ENCODE measurements at regions not wholly inside any gene's neighbourhood (a gene's known extent, or its start where the extent isn't known, plus 50 kb on each side); places are given as distances from the start of the nearest gene placed in this dataset.
"Not testable (repeated sequence)": the region's sequence is repeated elsewhere in the genome, so short reads cannot be mapped to it uniquely, and the experiment has no call there.

GRCh38 chr21:31819692-31820091 is 53.1 kb upstream of the HUNK start:
- not testable (repeated sequence) for DNase-seq; ATAC-seq (ENCODE audit: low read depth in 2 of 2); H3K4me3 Mint-ChIP-seq; H3K27ac Mint-ChIP-seq; H3K9me3 Mint-ChIP-seq; H3K36me3 Mint-ChIP-seq; H3K4me1 Mint-ChIP-seq
- H3K27me3 Mint-ChIP-seq, result peaks cover 13 to 40% (median 17%) of the 10 kb centered on the region in 3 donors

- H3K27me3 Mint-ChIP-seq, result peaks cover 3 to 24% (median 8%) of the 10 kb centered on the region in 3 donors
- not testable (repeated sequence) for H3K27ac Mint-ChIP-seq; DNase-seq; H3K36me3 Mint-ChIP-seq; ATAC-seq (ENCODE audit: low read depth in 2 of 2); H3K4me1 Mint-ChIP-seq; H3K4me3 Mint-ChIP-seq
- peaks cover 2 to 18% (median 11%) of the 10 kb centered on the region in 7 donors for H3K9me3 Mint-ChIP-seq
Observed at GRCh38 chr21:31814356-31814755, 58.5 kb upstream of the HUNK start.

- H3K27me3 Mint-ChIP-seq, result peaks cover 1 to 19% (median 4%) of the 10 kb centered on the region in 3 donors
- peaks cover 0 to 4% of the 10 kb centered on the region in 2 donors for H3K36me3 Mint-ChIP-seq
- ATAC-seq (ENCODE audit: low read depth in 2 of 2) (no peak), DNase-seq (no peak)
- H3K4me1 Mint-ChIP-seq, result peaks cover 6 to 14% (median 12%) of the 10 kb centered on the region in 3 donors
- no peak overlapping the region for H3K4me3 Mint-ChIP-seq
- H3K9me3 Mint-ChIP-seq, result peaks cover 2 to 18% (median 11%) of the 10 kb centered on the region in 7 donors
- no peak overlapping the region for H3K27ac Mint-ChIP-seq
Observed at GRCh38 chr21:31813862-31814261, 59.0 kb upstream of the HUNK start.

DNA sequence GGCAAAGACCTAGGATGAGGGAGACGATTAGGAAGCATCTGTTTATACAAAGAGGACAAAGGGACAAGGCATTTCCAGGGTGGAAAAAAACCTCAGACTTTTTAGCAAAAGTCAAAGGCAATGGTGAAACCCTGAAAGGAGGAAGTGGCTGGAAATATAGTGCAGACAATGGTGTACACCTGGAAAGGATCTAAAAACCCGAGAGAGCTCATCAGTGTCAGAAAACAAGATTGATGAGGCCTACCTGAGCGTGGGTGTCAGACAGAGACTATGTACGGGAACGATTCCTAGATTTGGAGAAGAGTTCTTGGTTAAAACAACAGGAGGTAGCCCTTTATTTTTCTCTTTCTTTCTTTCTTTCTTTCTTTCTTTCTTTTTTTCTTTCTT is 68.8 kb upstream of the HUNK start:
- peaks cover 0 to 9% of the 10 kb centered on the region in 2 donors for H3K36me3 Mint-ChIP-seq
- H3K27ac Mint-ChIP-seq, result peak overlapping the region in 1 of 6 donors; percentile 82
- peaks cover 22 to 39% (median 32%) of the 10 kb centered on the region in 3 donors for H3K27me3 Mint-ChIP-seq
- peaks cover 0 to 10% (median 3%) of the 10 kb centered on the region in 7 donors for H3K9me3 Mint-ChIP-seq
- ATAC-seq (ENCODE audit: low read depth in 2 of 2) (no peak), DNase-seq (no peak)
- H3K4me3 Mint-ChIP-seq, result peak overlapping the region in 2 of 8 donors; percentile 40 to 68
- H3K4me1 Mint-ChIP-seq, result peaks cover 8 to 18% (median 12%) of the 10 kb centered on the region in 3 donors

GRCh38 chr21:31803039-31804007 is 69.5 kb upstream of the HUNK start:
- Mint-ChIP-seq H3K27ac (peak overlapping the region in 1 of 6 donors; percentile 34), H3K27me3 (peaks cover 22 to 39% (median 32%) of the 10 kb centered on the region in 3 donors), H3K4me1 (peaks cover 7 to 17% (median 10%) of the 10 kb centered on the region in 3 donors), H3K36me3 (peaks cover 0 to 9% of the 10 kb centered on the region in 2 donors), H3K4me3 (no peak overlapping the region), H3K9me3 (peaks cover 0 to 10% (median 3%) of the 10 kb centered on the region in 7 donors)
- DNase-seq, result no peak
- ATAC-seq (ENCODE audit: low read depth in 2 of 2), result no peak

DNA sequence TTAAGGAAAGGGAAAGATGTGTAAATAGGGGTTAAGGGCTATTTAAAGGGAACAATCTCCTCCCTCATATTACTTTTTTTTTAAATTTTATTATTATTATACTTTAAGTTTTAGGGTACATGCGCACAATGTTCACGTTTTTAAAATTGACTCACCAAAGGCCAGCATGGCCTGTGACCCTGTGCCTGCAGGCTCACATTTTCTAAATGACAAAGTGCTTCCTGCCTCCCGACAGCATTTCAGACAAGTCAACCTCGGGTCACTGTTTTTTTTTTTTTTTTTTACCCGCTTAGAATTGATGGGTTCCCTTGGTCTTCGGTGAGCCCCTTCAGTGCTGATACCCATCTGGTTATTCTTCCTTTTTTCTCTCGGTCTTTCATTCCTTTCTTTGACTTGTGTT is 70.4 kb upstream of the SCAF4 start:
- Mint-ChIP-seq H3K27ac (no peak overlapping the region), H3K4me3 (no peak overlapping the region), H3K9me3 (peaks cover 0 to 10% (median 3%) of the 10 kb centered on the region in 7 donors), H3K36me3 (peaks cover 0 to 9% of the 10 kb centered on the region in 2 donors), H3K27me3 (peaks cover 22 to 32% (median 32%) of the 10 kb centered on the region in 3 donors), H3K4me1 (peaks cover 7 to 16% (median 10%) of the 10 kb centered on the region in 3 donors)
- DNase-seq, result no peak
- ATAC-seq (ENCODE audit: low read depth in 2 of 2), result no peak

- peaks cover 7 to 16% (median 10%) of the 10 kb centered on the region in 3 donors for H3K4me1 Mint-ChIP-seq
- peaks cover 0 to 9% of the 10 kb centered on the region in 2 donors for H3K36me3 Mint-ChIP-seq
- no peak overlapping the region for H3K27ac Mint-ChIP-seq
- ATAC-seq (ENCODE audit: low read depth in 2 of 2), result no peak
- peaks cover 22 to 38% (median 37%) of the 10 kb centered on the region in 3 donors for H3K27me3 Mint-ChIP-seq
- DNase-seq, result no peak
- H3K9me3 Mint-ChIP-seq, result peaks cover 0 to 10% (median 3%) of the 10 kb centered on the region in 7 donors
- H3K4me3 Mint-ChIP-seq, result no peak overlapping the region
Observed at GRCh38 chr21:31801551-31802219, 69.8 kb upstream of the SCAF4 start.

DNA sequence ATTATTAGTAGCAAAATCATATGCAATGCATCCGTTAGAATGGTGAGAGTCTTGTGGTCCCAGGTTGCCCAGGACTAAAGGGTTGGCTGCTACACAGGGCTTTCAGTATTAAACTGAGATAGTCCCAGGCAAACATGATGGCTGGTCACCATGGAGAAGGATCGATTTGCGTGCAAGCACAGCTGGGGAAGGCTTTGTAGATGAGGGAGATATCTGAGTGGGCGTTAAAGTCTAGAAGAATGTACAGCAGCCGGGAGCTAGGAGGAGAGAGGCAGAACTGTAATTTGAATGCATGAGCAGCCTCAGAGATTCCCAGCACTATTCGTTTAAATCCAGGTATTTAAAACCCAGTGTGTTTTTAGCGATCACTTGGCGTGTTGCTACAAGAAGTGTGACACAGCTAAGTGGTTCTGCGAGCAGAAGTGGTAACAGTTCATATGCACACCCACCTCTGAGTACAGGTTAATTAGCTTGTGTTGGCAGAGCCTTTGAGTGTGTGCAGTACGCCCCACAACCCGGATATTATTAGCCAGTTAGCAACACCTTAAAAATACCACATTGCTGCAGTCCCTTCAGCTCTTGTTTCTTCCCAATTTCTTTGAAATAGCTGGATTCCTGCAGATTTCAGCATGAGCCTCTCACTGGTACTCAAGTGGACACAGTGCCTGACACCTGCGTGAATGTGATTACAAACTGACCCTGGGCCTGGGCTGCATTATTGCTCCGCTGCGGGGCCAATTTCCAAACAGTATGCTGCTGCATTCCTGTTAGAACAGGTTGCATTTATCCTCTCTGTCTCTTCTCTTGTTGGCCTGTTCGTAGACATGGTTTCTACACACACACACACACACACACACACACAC is 67.2 kb upstream of the SCAF4 start:
- Mint-ChIP-seq H3K36me3 (no peaks in the 10 kb centered on the region), H3K4me3 (no peak overlapping the region), H3K9me3 (no peaks in the 10 kb centered on the region), H3K27ac (peak overlapping the region in 1 of 6 donors; percentile 81), H3K4me1 (peaks cover 6 to 9% (median 7%) of the 10 kb centered on the region in 3 donors), H3K27me3 (peaks cover 26 to 37% (median 31%) of the 10 kb centered on the region in 3 donors)
- no peak for DNase-seq
- ATAC-seq (ENCODE audit: low read depth in 2 of 2), result no peak

DNA sequence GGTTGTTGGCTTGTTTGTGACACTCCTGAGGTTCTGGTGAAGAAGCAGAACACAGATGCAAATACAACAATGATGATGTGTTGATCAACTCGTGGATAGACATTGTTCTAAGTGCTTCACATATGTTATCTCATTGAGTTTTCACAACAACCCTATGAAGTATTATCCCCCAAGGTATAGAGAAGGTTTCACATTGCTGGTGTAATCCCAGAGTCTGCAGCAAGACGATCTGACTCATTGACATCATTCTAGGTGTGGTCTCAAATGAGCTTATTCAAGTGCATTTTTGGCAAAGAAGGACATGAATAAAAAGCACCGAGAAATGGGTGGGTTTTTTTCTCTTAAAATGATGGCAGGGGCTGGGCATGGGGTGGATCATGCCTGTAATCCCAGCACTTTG is 64.1 kb upstream of the SCAF4 start:
- H3K4me1 Mint-ChIP-seq, result peaks cover 0 to 7% (median 4%) of the 10 kb centered on the region in 3 donors
- H3K9me3 Mint-ChIP-seq, result no peaks in the 10 kb centered on the region
- ATAC-seq (ENCODE audit: low read depth in 2 of 2) (no peak), DNase-seq (no peak)
- H3K27ac Mint-ChIP-seq, result no peak overlapping the region
- no peaks in the 10 kb centered on the region for H3K36me3 Mint-ChIP-seq
- H3K4me3 Mint-ChIP-seq, result no peak overlapping the region
- H3K27me3 Mint-ChIP-seq, result peaks cover 17 to 40% (median 29%) of the 10 kb centered on the region in 3 donors

- not testable (repeated sequence) for H3K36me3 Mint-ChIP-seq
Observed at GRCh38 chr21:31790420-31790819, 58.5 kb upstream of the SCAF4 start.

DNA sequence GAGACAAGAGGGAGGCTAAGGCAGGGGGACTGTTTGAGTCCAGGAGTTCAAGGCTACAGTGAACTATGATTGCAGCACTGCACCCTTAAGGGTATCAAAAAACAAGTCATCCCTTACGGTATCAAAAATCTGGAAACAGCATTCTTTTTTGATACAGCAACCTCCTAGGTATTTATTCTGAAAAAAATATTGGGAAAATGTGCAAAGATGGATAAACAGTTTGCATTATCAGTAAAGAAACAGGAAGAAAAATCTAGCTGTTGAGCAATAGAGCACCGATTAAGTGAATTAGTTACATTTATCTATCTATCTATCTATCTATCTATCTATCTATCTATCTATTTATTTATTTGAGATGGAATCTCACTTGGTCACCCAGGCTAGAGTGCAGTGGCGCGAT is 56.7 kb upstream of the SCAF4 start:
- Mint-ChIP-seq H3K9me3 (peaks cover 0 to 9% (median 4%) of the 10 kb centered on the region in 7 donors), H3K27ac (no peak overlapping the region), H3K27me3 (peaks cover 4 to 16% (median 6%) of the 10 kb centered on the region in 3 donors), H3K36me3 (no peaks in the 10 kb centered on the region), H3K4me1 (peaks cover 24 to 31% (median 28%) of the 10 kb centered on the region in 3 donors), H3K4me3 (no peak overlapping the region)
- ATAC-seq (ENCODE audit: low read depth in 2 of 2) (no peak), DNase-seq (no peak)

More at GRCh38 chr21:31790420-31790819, 58.5 kb upstream of the SCAF4 start:
- Mint-ChIP-seq H3K27me3 (peaks cover 4 to 16% (median 6%) of the 10 kb centered on the region in 3 donors), H3K4me1 (peaks cover 20 to 31% (median 28%) of the 10 kb centered on the region in 3 donors)
- not testable (repeated sequence) for H3K9me3 Mint-ChIP-seq; DNase-seq; H3K27ac Mint-ChIP-seq; H3K4me3 Mint-ChIP-seq; ATAC-seq (ENCODE audit: low read depth in 2 of 2)

- DNase-seq (peak; percentile 14), ATAC-seq (ENCODE audit: low read depth in 2 of 2) (peak; percentile 53 to 60)
- Mint-ChIP-seq H3K4me1 (peaks cover 24 to 31% (median 28%) of the 10 kb centered on the region in 3 donors), H3K4me3 (peak overlapping the region in 4 of 8 donors; percentile 6 to 74 (median 48)), H3K27ac (peak overlapping the region in 5 of 6 donors; percentile 11 to 51 (median 23)), H3K27me3 (peaks cover 0 to 13% (median 6%) of the 10 kb centered on the region in 3 donors)
- H3K9me3 Mint-ChIP-seq, H3K36me3 Mint-ChIP-seq: not testable (repeated sequence)
Observed at GRCh38 chr21:31787691-31788090, 55.8 kb upstream of the SCAF4 start.

Measured in naive B cell (primary cell).